ENCODE measurements at regions not wholly inside any gene's neighbourhood (a gene's known extent, or its start where the extent isn't known, plus 50 kb on each side); places are given as distances from the start of the nearest gene placed in this dataset.

GRCh38 chr13:44747179-44747578 is 171.0 kb upstream of the TSC22D1 start:
- H3K36me3 ChIP-seq (ENCODE audit: control insufficient read depth, insufficient read depth, low read length): no peaks in the 10 kb centered on the region
- intact Hi-C loops (cut with micrococcal nuclease; ENCODE audit: unreplicated experiment) (no loop called here), in situ Hi-C loops (cut with HindIII; ENCODE audit: low pct_unique_long_range_greater_than_20kb, low sequenced_read_pairs) (no loop called here)
- no peak overlapping the region for H3K27ac ChIP-seq (ENCODE audit: low read length)
- no peaks in the 10 kb centered on the region for H3K9me3 ChIP-seq (ENCODE audit: control insufficient read depth, insufficient read depth, low read depth, low read length)
- no peak for TF ChIP-seq REST (IDR thresholded peaks at IDR 0.05; ENCODE audit: insufficient read depth in 1 of 2, low read depth in 2 of 2, low read length in 1 of 2)
- no peak for TF ChIP-seq TCF7L2 (IDR thresholded peaks at IDR 0.05; ENCODE audit: low read depth, low read length)
- TF ChIP-seq SIN3A (IDR thresholded peaks at IDR 0.05; ENCODE audit: borderline replicate concordance, insufficient read depth, low read depth, low read length): no peak
- TF ChIP-seq POLR2AphosphoS5 (IDR thresholded peaks at IDR 0.05; ENCODE audit: low read depth, low read length): no peak
- no peak for TF ChIP-seq CTCF (IDR thresholded peaks at IDR 0.05)
- no peak overlapping the region for H3K4me3 ChIP-seq (ENCODE audit: low read depth in 2 of 2, low read length in 2 of 2)
- H3K4me1 ChIP-seq (ENCODE audit: control insufficient read depth, insufficient read depth, low read length): no peaks in the 10 kb centered on the region
- ChIA-PET CTCF (no interaction called here), POLR2A (no interaction called here)
- no peak for ATAC-seq
- no TSS peak for BruUV-seq (replicated peaks)
- H3K27me3 ChIP-seq (ENCODE audit: control insufficient read depth, insufficient read depth, low read length): no peaks in the 10 kb centered on the region
- DNase-seq (ENCODE audit: low read depth, low spot score): no peak

- DNase-seq (ENCODE audit: low read depth, low spot score) (no peak), ATAC-seq (no peak)
- Histone ChIP-seq H3K27me3 (ENCODE audit: control insufficient read depth, insufficient read depth, low read length) (no peaks in the 10 kb centered on the region), H3K9me3 (ENCODE audit: control insufficient read depth, insufficient read depth, low read depth, low read length) (no peaks in the 10 kb centered on the region), H3K4me1 (ENCODE audit: control insufficient read depth, insufficient read depth, low read length) (no peaks in the 10 kb centered on the region), H3K4me3 (ENCODE audit: low read depth in 2 of 2, low read length in 2 of 2) (no peak overlapping the region), H3K27ac (ENCODE audit: low read length) (no peak overlapping the region), H3K36me3 (ENCODE audit: control insufficient read depth, insufficient read depth, low read length) (no peaks in the 10 kb centered on the region)
- intact Hi-C loops (cut with micrococcal nuclease; ENCODE audit: unreplicated experiment) (no loop called here), in situ Hi-C loops (cut with HindIII; ENCODE audit: low pct_unique_long_range_greater_than_20kb, low sequenced_read_pairs) (no loop called here)
- BruUV-seq (replicated peaks): no TSS peak
- ChIA-PET CTCF (no interaction called here), POLR2A (no interaction called here)
- TF ChIP-seq POLR2AphosphoS5 (IDR thresholded peaks at IDR 0.05; ENCODE audit: low read depth, low read length) (no peak), CTCF (IDR thresholded peaks at IDR 0.05) (no peak), SIN3A (IDR thresholded peaks at IDR 0.05; ENCODE audit: borderline replicate concordance, insufficient read depth, low read depth, low read length) (no peak), TCF7L2 (IDR thresholded peaks at IDR 0.05; ENCODE audit: low read depth, low read length) (no peak), REST (IDR thresholded peaks at IDR 0.05; ENCODE audit: insufficient read depth in 1 of 2, low read depth in 2 of 2, low read length in 1 of 2) (no peak)
Measured at GRCh38 chr13:44746690-44747089, 170.6 kb upstream of the TSC22D1 start.
